Medulla oblongata (tissue), 1 donor: ENCODE measurements at regions not wholly inside any gene's neighbourhood (a gene's known extent, or its start where the extent isn't known, plus 50 kb on each side); places are given as distances from the start of the nearest gene placed in this dataset.
"Not testable (repeated sequence)": the region's sequence is repeated elsewhere in the genome, so short reads cannot be mapped to it uniquely, and the experiment has no call there.

Source experiments
- DNase-seq: peaks from one replicate; pipeline ENCODE4 v3.0.0-alpha.2; 2015; ENCODE audit errors: extremely low spot score

GRCh38 chr1:5686925-5687706, 305.1 kb downstream of the NPHP4 start:
- no peak for DNase-seq

- no peak for DNase-seq
Observed at GRCh38 chr1:5686195-5686594, 306.0 kb downstream of the NPHP4 start.

GRCh38 chr1:5685446-5686040, 306.7 kb downstream of the NPHP4 start:
- DNase-seq: no peak

GRCh38 chr1:5684791-5685190, 307.4 kb downstream of the NPHP4 start:
- DNase-seq: no peak

GRCh38 chr1:5683446-5683845, 308.8 kb downstream of the NPHP4 start:
- DNase-seq: no peak

- no peak for DNase-seq
Observed at GRCh38 chr1:5682626-5683225, 309.5 kb downstream of the NPHP4 start.

- DNase-seq: no peak
Observed at GRCh38 chr1:5681654-5682053, 310.6 kb downstream of the NPHP4 start.

GRCh38 chr1:5680600-5680999, 311.6 kb downstream of the NPHP4 start:
- DNase-seq: no peak

GRCh38 chr1:5678759-5679158, 313.5 kb downstream of the NPHP4 start:
- no peak for DNase-seq

GRCh38 chr1:5672355-5672754, 319.9 kb downstream of the NPHP4 start:
- DNase-seq: not testable (repeated sequence)

- no peak for DNase-seq
Observed at GRCh38 chr1:5670590-5671350, 321.5 kb downstream of the NPHP4 start.

GRCh38 chr1:5667513-5668325, 324.5 kb downstream of the NPHP4 start:
- no peak for DNase-seq

GRCh38 chr1:5664906-5665875, 327.0 kb downstream of the NPHP4 start:
- DNase-seq: no peak

GRCh38 chr1:5664081-5664768, 328.0 kb downstream of the NPHP4 start:
- DNase-seq: no peak

GRCh38 chr1:5662744-5663126, 329.5 kb downstream of the NPHP4 start:
- DNase-seq: no peak

- no peak for DNase-seq
Observed at GRCh38 chr1:5662086-5662743, 330.0 kb downstream of the NPHP4 start.

GRCh38 chr1:5661196-5662085, 330.8 kb downstream of the NPHP4 start:
- no peak for DNase-seq
